ENCODE measurements at regions not wholly inside any gene's neighbourhood (a gene's known extent, or its start where the extent isn't known, plus 50 kb on each side); places are given as distances from the start of the nearest gene placed in this dataset.

DNA sequence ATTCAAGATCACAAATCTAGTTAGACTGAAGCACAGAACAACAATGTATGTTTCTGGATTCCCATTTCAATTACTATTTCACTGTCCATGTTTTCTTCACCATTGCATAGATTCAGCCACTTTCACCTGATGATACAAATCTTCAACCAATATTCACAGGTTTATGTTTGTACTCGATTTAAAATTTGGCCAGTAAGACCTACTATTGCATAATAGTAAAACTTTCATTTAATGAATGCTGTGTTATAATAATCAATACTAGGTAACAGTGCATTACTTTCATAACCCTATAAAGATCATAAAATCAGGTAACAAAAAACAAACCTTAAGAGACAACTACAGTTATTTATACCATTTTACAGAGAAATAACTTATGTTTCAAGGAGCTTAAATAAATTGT, 2209.1 kb downstream of the ARAP2 start:
- Histone ChIP-seq H3K4me3 (no peak overlapping the region), H3K36me3 (no peaks in the 10 kb centered on the region), H3K27ac (no peak overlapping the region), H3K27me3 (no peaks in the 10 kb centered on the region), H3K4me1 (no peaks in the 10 kb centered on the region), H3K9me3 (no peaks in the 10 kb centered on the region)
- intact Hi-C loops (cut with DNase I; ENCODE audit: low total_unique reads): no loop called here
- no peak for TF ChIP-seq POLR2A (IDR thresholded peaks at IDR 0.05)
- TF ChIP-seq, protein P1, sequence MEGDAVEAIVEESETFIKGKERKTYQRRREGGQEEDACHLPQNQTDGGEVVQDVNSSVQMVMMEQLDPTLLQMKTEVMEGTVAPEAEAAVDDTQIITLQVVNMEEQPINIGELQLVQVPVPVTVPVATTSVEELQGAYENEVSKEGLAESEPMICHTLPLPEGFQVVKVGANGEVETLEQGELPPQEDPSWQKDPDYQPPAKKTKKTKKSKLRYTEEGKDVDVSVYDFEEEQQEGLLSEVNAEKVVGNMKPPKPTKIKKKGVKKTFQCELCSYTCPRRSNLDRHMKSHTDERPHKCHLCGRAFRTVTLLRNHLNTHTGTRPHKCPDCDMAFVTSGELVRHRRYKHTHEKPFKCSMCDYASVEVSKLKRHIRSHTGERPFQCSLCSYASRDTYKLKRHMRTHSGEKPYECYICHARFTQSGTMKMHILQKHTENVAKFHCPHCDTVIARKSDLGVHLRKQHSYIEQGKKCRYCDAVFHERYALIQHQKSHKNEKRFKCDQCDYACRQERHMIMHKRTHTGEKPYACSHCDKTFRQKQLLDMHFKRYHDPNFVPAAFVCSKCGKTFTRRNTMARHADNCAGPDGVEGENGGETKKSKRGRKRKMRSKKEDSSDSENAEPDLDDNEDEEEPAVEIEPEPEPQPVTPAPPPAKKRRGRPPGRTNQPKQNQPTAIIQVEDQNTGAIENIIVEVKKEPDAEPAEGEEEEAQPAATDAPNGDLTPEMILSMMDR (IDR thresholded peaks at IDR 0.05): no peak
- no peak for TF ChIP-seq POLR2AphosphoS5 (IDR thresholded peaks at IDR 0.05)
- no peak for DNase-seq (ENCODE audit: low spot score in 2 of 2)

DNA sequence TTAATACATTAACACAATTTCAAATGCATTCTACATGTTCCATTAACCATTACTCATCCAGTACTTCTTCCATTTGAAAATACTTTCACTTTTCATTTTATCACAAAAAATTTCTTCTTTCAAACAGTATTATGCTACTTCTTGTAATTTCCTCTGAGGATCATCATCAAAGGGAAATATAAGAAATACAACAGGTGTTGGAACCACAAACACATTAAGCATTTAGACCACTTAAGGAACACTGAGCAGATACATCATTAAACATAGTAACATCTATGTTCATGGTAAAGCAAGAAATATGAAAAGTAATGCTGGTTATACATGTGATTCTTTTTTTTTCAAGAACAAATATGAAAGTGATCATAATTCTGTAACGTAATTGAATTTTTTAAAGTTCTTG, 2207.0 kb downstream of the ARAP2 start:
- Histone ChIP-seq H3K9me3 (no peaks in the 10 kb centered on the region), H3K27ac (no peak overlapping the region), H3K4me1 (no peaks in the 10 kb centered on the region), H3K36me3 (no peaks in the 10 kb centered on the region), H3K4me3 (no peak overlapping the region), H3K27me3 (no peaks in the 10 kb centered on the region)
- intact Hi-C loops (cut with DNase I; ENCODE audit: low total_unique reads): no loop called here
- TF ChIP-seq POLR2A (IDR thresholded peaks at IDR 0.05) (no peak), POLR2AphosphoS5 (IDR thresholded peaks at IDR 0.05) (no peak)
- TF ChIP-seq, protein P1 (IDR thresholded peaks at IDR 0.05): no peak
- DNase-seq (ENCODE audit: low spot score in 2 of 2): no peak

DNA sequence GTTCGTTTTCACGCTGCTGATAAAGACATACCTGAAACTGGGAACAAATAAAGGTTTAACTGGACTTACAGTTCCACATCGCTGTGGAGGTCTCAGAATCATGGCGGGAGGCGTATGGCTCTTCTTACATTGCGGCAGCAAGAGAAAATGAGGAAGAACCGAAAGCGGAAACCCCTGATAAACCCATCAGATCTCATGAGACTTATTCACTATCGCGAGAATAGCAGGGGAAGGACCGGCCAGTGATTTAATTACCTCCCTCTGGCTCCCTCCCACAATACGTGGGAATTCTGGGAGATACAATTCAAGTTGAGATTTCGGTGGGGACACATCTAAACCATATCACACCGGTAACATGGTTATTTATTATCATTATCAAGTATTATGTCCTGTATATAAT, 2204.5 kb downstream of the ARAP2 start:
- Histone ChIP-seq H3K9me3 (no peaks in the 10 kb centered on the region), H3K4me3 (no peak overlapping the region), H3K4me1 (no peaks in the 10 kb centered on the region), H3K36me3 (no peaks in the 10 kb centered on the region), H3K27me3 (no peaks in the 10 kb centered on the region), H3K27ac (no peak overlapping the region)
- TF ChIP-seq POLR2AphosphoS5 (IDR thresholded peaks at IDR 0.05): no peak
- no peak for DNase-seq (ENCODE audit: low spot score in 2 of 2)
- intact Hi-C loops (cut with DNase I; ENCODE audit: low total_unique reads): no loop called here

DNA sequence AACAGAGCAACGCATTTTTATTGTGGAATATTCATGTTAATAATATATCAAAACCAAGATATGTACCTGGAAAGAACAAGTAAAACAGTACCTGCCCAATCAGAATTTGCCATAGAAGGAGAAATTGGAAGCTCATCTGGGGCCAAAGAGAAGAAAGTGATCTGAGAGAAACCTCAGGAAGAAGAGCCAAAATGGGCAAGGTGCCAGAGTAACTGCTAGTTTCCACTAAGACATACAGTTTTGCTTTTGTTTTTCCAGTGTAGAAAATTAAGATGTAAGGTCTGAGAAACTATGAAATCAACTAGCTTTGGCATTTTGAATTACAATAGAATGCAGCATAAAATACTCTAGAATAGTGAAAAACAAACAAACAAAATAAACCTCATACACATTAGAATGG, 2201.2 kb downstream of the ARAP2 start:
- no peak for TF ChIP-seq POLR2A (IDR thresholded peaks at IDR 0.05)
- TF ChIP-seq, protein P1 (IDR thresholded peaks at IDR 0.05): no peak
- TF ChIP-seq POLR2AphosphoS5 (IDR thresholded peaks at IDR 0.05): no peak
- no peaks in the 10 kb centered on the region for H3K36me3 ChIP-seq
- H3K4me3 ChIP-seq: no peak overlapping the region
- intact Hi-C loops (cut with DNase I; ENCODE audit: low total_unique reads): no loop called here
- no peaks in the 10 kb centered on the region for H3K4me1 ChIP-seq
- H3K9me3 ChIP-seq: no peaks in the 10 kb centered on the region
- no peak for DNase-seq (ENCODE audit: low spot score in 2 of 2)
- no peak overlapping the region for H3K27ac ChIP-seq
- no peaks in the 10 kb centered on the region for H3K27me3 ChIP-seq

DNA sequence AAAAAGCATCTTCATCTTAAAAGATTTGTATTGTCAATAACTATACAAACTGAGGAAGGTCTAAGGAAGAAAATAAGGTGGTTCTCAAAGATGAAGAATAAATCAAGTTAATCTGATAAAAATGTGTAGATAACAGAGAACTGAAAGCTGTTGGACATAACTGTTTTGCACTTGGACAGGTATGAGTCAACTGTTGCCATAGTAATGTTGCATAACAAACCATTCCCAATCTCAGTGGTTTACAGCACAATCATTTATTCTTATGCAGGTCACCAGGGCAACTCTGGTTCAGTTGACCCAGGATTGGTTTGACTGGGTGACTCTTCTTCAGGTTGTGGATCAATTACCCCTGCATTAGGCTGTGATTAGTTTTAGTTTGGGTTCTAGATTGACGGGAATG, 2197.7 kb downstream of the ARAP2 start:
- no peak for DNase-seq (ENCODE audit: low spot score in 2 of 2)

More for the DNA sequence above, 2197.7 kb downstream of the ARAP2 start:
- H3K36me3 ChIP-seq: no peaks in the 10 kb centered on the region
- no peaks in the 10 kb centered on the region for H3K27me3 ChIP-seq
- H3K4me1 ChIP-seq: no peaks in the 10 kb centered on the region
- H3K4me3 ChIP-seq: no peak overlapping the region
- no peaks in the 10 kb centered on the region for H3K9me3 ChIP-seq
- no peak overlapping the region for H3K27ac ChIP-seq
- no peak for TF ChIP-seq POLR2AphosphoS5 (IDR thresholded peaks at IDR 0.05)
- TF ChIP-seq POLR2A (IDR thresholded peaks at IDR 0.05): no peak
- TF ChIP-seq, protein P1 (IDR thresholded peaks at IDR 0.05): no peak
- intact Hi-C loops (cut with DNase I; ENCODE audit: low total_unique reads): no loop called here
